ENCODE measurements at regions not wholly inside any gene's neighbourhood (a gene's known extent, or its start where the extent isn't known, plus 50 kb on each side); places are given as distances from the start of the nearest gene placed in this dataset.
"Not testable (repeated sequence)": the region's sequence is repeated elsewhere in the genome, so short reads cannot be mapped to it uniquely, and the experiment has no call there.

DNA sequence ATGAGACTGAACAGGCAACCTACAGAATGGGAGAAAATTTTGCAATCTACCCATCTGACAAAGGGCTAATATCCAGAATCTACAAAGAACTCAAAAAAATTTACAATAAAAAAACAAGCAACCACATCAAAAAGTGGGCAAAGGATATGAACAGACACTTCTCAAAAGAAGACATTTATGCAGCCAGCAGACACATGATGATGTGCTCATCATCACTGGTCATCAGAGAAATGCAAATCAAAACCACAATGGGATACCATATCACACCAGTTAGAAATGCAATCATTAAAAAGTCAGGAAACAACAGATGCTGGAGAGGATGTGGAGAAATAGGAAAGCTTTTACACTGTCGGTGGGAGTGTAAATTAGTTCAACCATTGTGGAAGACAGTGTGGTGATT lies 51.7 kb upstream of the PAXBP1 start:
- not testable (repeated sequence) for DNase-seq (ENCODE audit: low read depth)

DNA sequence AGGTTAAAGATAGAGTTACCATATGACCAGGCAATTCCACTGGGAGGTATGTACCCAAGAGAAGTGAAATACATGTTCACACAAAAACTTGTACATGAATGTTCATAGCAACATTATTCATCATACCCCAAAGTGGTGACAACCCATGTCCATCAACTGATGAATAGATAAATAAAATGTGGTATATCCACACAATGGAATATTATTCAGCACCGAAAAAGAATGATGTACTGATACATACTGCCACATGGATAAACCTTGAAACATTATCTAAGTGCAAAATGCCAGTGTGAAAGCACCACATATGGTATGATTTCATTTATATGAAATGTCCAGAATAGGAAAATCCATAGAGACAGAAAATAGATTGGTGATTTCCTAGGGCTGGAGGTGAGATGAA lies 53.4 kb upstream of the PAXBP1 start:
- no peak for DNase-seq (ENCODE audit: low read depth)

DNA sequence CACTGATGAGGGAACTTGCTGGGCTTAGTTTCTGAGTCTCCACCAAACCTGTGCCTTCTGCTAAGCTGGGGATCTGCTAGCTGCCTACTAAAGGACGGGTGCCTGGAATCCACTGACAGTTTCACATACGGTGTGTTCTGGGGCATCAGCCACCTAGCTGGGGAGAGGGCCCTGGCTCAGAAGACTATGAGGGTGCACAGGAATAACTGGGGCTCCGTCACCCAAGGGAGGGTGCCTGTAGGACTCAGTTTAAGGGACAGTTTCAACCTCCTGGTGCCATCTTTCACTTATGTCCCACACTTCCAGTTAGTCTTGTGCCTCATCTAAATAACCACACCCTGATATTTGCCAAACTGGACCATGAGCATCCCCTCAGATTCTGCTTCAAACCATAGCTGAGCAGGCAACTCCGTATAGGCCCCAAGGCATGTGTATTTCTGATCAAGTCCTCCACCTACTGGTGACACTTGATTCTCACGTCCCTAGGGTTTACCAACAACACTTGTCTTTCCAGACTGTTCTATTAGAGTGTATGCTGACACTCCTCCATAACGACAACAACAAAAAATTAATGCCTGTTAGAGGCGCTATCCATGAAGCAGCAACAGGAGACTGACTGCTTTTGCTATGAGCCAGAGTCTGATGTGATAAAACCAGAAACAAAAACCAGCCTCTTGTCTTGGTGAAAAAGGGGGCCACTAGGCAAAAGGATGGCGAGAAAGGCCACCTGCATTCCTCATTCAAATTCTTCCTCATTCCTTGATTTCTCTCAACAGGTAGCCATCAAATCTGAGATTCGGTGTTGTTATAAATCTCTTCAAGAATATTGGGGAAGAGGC lies 55.0 kb upstream of the PAXBP1 start:
- peak; percentile 57 for DNase-seq (ENCODE audit: low read depth)

DNA sequence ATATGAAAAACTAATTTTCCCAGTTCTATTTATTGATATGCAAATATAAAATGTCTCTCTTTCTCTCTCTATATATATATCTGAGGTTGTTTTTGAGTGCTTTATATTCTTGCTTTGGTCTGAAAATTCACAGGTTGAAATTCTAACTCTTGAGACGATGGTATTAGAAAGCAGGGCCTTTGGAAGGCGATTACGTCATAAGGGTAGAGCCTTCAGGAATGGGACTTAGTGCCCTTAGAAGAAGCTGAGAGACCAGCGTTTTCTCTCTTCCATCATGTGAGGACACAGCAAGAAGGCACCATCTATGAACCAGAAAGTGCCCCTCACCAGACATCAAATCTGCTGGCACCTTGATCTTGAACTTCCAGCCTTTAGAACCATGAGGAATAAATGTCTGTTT lies 57.4 kb upstream of the PAXBP1 start:
- DNase-seq (ENCODE audit: low read depth): no peak

DNA sequence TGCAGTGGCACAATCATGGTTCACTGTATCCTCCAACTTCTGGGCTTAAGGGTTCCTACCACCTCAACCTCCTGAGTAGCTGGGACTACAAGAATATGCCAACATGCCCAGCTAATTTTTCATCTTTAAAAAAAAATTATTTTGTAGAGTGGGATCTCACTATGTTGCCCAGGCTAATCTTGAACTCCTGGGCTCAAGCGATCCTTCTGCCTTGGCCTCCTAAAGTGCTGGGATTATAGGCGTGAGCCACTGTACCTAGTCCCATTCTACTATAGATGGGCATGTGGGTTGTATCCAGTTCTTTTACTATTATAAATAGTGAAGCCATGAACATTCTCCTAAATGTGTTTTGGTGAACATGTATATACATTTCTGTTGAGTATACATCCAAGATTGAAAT lies 57.9 kb upstream of the PAXBP1 start:
- DNase-seq (ENCODE audit: low read depth): no peak

DNA sequence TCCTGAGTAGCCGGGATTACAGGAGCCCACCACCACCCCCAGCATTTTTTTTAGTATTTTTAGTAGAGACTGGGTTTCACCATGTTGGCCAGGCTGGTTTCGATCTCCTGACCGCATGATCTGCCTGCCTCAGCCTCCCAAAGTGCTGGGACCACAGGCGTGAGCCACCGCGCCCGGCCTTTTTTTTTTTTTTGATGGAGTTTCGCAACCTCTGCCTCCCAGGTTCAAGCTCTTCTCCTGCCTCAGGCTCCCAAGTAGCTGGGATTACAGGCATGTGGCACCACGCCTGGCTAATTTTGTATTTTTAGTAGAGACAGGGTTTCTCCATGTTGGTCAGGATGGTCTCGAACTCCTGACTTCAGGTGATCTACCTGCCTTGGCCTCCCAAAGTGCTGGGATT lies 60.2 kb upstream of the PAXBP1 start:
- DNase-seq (ENCODE audit: low read depth): not testable (repeated sequence)

DNA sequence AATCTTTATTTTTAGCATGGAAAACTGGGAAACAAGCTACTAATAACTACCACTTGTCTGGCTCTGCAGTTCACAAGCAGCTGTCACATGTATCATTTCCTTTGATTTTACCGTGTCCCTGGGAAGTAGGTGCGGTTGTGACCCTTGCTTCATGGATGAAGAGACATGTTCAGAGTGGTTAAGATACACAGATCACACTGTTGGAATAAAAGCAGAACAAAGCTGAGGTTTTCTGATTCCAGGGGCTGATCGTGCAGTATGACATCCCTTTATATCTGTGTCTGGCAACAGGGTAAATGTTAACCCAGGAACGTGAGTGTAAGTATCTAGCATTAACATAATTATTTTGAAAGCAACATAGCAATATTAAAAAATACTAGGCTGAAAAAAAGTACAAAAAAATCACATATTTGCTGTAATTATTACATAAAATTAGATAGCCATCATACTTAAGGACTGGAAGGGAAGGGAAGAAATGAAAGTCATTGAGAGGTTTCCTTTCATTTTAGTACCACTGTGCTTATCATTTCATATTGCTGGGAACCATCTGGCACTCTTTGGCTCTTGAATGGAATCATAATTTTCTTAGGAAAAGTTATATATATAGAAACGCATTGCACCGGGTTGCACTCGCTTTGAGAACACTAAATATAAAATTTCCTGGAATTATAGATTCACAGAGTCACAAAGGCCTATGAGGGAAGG lies 62.8 kb upstream of the PAXBP1 start:
- DNase-seq (ENCODE audit: low read depth): no peak

DNA sequence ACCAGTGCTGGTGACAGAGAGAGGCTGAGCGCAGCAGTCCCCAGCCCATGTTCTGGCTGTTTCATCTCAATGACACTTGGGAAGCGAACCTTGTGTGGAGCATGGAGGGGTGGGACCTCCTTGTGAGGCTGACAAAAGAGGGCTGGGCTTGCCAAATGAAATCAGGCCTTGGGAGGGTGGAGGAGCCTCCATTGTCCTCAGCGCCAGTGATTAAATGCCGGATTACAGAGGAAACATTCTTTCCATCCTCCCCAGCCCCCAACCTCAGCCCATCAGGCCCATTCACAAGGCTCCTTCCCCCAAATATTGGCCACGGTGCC lies 63.3 kb upstream of the PAXBP1 start:
- DNase-seq (ENCODE audit: low read depth): no peak

DNA sequence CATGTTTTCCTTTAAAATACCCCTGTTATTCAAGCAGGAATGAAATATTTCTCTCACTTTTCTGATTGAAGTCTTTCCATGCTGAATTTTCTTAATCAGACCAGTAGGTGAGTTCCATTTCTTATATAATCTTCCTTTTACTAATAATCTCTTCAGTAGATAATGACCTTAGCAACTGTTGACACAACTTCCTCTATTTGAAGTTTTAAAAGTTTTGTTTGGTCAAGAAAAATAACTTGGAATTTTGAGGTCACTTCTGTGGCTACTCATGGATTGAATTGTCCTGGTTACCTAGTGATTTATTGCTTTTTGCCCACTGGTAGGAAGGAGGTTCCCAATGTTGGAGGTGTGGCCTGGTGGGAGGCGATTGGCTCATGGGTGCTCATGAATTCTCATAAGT lies 70.6 kb upstream of the PAXBP1 start:
- DNase-seq (ENCODE audit: low read depth): peak; percentile 5

DNA sequence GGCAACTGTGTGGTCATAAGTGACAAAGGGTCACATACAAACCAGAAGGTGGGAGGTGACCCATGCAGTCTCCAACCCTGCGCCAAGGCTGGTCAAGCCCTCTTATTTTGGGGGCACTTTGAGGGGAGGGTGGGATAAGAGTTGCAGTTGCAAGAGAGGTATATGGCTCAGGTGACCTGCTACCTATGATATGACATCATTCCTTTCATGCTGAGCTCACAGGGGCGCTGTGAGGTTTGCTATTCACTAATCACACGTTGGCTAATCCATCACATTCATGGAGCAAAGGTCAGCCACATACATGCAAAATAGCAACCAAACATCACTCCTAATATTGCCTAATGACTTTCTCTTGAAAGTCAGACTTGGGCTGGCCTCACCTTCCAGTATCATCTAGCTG lies 72.0 kb upstream of the PAXBP1 start:
- DNase-seq (ENCODE audit: low read depth): no peak

DNA sequence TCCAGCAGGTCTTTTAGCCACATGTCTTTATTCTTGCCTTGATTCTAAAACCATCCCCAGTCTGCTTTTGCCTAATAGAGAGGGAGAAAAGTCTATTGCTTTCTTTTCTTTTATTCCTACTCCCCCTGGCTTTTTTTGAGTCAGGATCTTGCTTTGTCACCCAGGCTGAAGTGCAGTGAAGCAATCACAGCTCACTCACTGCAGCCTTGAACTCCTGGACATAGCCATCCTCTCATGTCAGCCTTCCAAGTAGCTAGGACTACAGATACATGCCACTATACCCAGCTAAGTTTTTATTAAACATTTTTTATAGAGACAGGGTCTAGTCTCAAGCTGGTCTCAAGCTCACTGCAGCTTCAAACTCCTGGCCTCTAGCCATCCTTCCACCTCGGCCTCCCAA lies 72.5 kb upstream of the PAXBP1 start:
- DNase-seq (ENCODE audit: low read depth): no peak

DNA sequence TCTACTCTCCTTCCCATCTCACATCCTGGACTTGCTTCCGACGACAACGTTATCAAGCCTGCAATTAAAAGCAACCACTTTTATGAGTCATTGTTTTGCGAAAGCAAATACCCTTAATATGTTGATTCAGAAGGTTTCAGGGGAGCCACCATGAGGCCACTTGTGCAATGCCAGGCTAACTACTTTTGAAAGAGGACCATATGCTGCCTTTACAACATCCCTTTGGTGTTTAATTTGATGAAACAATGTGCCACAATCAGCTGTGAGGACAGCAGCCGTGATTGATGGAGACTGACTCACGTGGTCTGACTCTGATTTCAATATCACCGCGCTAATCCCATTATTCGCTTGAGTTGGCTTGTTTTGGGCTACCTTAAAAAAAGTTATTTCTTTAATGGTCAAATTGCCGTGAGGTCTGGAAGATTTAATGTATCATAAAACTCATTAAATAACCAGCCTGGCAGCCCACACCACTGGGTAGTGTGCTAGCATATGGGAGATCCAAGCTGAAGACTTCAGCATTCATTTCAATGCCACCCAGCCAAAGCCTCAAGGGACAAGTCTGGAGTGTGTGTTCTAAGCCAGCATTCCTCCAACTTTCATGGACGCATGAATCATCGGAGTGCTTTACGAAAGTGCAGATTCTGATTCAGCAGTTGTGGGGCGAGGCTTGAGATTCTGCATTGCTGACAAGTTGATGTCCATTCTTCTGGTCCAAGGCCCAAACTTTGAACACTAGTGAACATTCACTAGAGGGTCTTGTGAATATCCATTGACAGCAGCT lies 73.3 kb upstream of the PAXBP1 start:
- DNase-seq (ENCODE audit: low read depth): peak; percentile 76

DNA sequence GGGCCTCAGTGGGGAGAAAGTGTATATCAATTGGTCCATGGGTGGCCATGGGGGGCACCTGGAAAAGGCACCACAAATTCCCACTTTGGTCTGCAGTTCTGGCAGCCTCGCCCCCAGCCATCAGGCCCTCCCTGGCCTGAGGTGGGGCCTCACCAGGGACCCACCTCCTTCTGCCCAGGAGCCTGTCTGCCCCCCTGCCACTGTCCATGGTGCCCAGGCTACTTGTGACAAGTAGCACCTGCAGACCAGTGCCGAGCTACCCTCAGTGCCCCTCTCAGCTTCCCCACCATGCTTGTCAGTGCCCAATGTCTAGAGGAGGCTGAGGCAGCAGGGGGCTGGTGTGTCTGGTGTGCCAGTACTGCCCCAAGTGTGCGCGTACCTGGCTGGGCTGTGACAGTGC lies 87.1 kb upstream of the PAXBP1 start:
- DNase-seq (ENCODE audit: low read depth): no peak

DNA sequence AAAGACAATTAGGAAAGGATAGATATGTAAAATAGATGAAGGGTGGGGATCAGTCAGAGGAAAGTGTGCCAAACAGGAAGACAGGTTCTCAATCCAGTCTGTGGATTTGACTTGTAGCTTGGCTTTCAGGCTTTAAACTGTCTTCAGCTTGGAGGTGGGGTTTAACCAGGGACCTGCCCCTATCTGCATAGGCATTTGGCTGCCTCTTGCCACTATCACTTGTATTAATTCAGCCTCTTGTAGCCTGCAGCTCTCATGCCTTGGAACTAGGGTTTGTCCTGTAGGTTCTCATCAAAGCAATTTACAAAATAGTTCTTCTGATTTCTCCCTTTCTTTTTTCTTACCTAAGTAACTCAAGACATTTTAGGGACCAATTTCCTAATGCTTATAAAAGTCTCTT lies 88.8 kb upstream of the PAXBP1 start:
- no peak for DNase-seq (ENCODE audit: low read depth)

DNA sequence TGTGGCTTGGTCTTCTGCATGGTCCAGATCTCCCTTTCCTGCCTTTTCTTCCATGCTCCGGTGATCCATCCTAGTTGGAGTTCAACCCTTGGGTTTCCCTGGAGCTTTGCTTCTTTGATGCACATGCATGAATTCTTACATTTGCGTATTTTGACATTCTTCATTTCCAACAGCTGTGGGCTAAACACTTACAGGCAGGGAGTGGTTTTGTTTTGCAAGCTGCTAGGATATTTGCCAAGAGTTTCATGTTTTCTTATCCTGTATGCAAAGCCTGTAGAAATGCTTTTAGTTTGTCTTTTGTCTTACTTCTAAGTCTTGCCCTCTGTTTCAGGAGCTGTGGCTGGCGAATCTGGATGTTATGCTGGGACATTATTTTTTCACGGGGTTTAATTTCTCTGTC lies 90.3 kb upstream of the PAXBP1 start:
- DNase-seq (ENCODE audit: low read depth): peak; percentile 12

DNA sequence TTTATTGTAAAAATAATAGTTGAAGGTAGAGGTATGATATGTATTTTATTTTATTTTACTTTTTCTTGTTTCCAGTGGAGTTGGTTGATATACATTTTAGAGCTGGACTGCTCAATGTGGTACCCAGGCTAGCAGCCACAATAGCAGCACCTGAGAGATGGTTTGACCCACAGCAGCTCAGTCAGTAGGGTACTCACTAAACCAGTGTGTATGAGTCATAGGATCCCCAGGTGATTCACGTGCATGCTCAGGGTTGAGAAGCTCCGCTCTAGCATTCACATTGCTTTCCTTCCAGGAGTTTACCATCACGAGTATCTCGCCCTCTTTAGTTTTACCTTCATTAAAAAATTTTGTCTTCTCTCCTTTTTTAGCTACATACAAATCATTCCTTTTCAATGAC lies 96.0 kb upstream of the PAXBP1 start:
- DNase-seq (ENCODE audit: low read depth): no peak

DNA sequence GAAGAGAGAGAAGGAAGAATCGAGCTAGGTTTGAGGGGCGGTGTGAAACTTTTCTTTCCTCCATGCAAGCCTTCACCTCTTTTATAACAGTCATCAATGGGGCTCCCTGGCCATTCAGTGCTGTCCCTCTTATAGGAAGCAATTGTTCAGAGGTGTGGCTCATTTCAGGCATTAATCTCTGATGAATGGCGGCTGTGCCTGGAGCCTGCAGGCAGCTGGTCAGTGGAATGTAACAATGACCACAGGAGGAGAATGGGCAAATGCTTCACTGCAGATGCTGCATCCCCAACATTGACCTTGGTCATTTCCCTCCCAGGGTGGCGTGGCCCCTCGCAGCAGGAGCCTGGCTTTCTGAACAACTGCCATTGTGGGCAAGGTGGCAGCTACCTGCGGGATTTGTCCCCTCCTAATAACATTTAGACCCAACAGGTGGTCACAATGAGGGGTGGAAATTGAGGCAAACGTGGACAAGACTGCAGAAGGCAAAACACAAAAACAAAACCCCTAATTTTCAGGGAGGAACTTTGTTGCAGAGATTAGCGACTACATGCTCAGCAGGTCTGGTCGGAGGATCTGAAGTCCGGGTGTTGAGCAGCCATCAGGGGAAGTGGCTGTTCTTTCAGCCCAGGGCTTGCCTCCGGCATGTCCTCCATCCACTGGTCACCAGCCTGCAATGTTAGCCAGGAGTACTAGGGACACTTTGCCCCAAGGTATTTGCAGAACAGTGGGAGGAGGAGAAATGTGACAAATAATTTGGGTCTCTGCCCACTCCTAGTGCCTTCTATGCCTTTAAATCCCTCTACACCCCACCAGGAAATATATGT lies 97.3 kb upstream of the PAXBP1 start:
- no peak for DNase-seq (ENCODE audit: low read depth)

DNA sequence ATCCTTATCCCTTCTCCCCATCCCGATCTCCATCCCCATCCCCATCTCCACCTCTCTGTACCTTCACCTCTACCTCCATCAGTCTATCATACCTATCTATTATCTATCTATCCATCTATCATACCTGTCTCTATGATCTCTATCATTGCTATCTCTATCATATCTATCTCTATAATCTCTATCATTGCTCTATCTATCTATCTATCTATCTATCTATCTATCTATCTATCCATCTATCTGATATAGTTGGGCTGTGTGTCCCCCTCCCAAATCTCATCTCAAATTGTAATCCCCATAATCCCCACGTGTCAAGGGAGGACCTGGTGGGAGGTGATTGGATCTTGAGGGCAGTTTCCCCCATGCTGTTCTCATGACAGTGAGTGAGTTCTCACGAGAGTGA lies 97.9 kb upstream of the PAXBP1 start:
- no peak for DNase-seq (ENCODE audit: low read depth)

DNA sequence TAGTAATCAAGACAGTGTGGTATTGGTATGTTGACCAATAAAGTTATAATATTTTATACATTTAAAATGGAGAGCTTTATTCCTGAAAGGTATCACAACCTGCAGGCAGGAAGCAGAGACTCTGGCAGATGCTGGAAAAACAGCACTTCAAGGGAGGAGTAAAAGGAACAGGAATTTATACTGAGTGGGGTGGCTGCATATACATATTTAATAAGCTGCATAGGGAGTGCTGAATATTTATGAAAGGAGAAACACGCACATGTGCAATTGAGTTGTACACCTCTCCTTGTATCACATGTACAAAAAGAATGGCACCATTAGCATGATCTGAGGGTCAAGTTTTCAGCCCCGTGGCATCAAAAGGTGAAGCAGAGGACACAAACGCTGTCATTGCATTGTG lies 104.9 kb upstream of the PAXBP1 start:
- DNase-seq (ENCODE audit: low read depth): no peak

DNA sequence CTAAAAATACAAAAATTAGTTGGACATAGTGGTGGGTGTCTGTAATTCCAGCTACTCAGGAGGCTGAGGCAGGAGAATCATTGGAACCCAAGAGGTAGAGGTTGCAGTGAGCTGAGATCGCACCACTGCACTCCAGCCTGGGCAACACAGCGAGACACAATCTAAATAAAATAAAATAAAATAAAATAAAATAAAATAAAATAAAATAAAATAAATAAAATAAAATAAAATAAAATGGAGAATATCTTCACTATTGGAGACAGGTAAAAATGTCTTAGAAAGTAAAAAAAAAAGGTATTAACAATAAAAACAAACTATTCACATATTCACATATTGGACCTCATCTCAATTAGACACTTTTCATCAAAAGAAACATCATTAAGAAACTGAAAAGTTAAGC lies 106.3 kb upstream of the PAXBP1 start:
- not testable (repeated sequence) for DNase-seq (ENCODE audit: low read depth)

DNA sequence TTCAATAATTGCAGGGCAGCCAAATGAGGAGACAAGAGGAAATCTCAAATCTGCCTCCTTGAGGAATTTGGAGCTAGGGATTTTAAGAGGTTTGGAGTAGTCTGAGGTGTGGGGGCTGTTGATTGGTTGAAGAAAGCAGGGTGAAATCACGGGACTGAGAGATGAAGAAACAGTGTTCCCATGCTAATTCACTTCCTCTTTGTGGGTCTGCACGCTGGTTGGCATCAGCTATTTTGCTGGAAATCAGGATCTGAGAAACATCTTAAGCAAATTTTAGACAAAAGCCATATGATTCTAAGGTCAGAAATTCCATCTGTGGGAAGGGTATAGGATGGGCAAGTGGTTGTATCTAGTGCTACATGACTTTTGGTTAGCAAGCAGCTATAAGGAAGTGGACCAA lies 107.1 kb upstream of the PAXBP1 start:
- no peak for DNase-seq (ENCODE audit: low read depth)

DNA sequence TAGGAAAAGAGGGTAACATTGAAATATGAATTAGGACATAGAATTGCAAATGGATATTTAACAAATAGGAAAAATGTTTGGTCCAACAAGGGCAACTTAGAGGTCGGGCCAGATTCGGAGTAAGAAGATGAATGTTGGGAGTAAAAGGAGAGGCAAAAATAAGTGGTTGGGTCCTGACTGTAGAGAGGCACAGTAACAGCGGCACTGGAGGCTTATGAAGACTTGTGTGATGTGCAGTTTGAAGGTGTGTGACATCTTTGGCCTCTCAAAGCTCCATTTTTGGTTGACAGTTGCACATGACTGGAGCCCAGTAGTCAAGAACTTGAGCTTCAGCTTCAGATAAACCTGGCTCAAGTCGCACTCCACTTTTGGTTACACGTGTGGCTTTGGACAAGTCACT lies 109.9 kb upstream of the PAXBP1 start:
- DNase-seq (ENCODE audit: low read depth): no peak

Measured in amniotic epithelial cell (primary cell).